ENCODE measurements at regions not wholly inside any gene's neighbourhood (a gene's known extent, or its start where the extent isn't known, plus 50 kb on each side); places are given as distances from the start of the nearest gene placed in this dataset.
A peak's percentile ranks its signal among the peaks of the same experiment; 100 is the strongest.

DNA sequence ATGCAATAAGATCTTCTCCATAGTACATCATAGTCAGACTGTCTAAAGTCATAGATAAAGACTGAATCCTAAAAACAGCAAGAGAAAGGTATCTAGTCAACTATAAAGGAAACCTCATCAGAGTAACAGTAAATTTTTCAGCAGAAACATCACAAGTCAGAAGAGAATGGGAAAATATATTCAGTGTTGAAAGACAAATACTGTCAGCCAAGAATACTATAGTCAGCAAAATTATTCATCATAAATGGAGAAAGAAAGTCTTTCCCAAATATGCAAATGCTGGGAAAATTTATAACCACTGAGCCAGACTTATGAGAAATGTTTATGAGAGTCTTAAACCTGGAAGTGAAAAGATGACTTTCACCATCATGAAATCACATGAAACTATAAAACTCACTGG, 136.7 kb downstream of the KDR start:
- DNase-seq = no peak

DNA sequence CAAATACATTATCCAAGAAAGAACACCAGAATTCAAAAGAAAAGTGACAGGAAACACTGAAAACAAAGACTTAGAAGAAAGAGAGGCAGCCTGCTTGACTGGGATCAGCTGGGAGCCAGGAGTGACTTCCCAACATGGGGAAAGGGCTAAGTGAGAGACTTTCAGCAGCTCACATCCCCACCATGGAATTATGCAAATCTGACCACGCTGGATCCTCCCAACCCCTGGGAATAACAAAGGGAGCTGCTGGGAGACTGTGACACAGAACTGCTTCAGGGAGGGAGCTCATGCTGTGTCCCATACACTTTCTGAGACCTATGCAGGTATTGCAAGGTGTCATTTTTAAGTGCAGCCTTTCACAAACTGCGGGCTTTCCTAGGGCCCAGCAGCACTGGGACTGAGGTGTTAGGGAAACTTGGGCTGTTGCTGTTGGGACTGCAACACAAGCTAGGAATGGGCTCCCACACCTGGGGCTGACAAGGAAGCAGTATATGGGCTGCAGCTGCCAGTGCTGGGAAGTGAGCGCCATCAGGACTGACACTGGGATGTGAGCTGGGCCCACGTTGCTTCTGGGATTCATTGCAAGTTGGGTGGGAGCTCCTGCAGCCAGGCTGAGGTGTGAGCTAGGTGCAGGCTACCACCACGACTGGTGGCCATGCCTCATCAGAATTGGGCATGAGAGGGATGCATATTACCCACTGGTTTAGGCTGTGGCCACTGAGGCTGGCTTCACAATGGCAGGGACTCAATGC, 139.1 kb downstream of the KDR start:
- DNase-seq = no peak

DNA sequence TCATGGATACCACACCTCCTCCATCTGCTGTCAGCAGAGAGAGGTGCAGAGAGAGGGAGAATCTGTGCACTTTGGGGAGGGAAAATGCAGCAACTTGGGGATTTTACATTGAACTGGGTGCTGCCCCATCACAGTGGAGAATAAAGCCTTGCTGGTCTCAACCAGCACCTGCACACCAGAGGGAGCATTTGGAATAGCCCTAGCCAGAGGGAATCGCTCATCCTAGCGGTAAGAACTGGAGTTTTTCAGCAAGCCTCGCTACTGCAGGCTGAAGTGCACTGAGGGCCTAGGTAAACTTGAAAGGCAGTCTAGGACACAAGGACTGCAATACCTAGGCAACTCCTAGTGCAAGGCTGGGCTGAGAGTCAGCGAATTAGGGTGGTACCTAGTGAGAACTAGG, 148.7 kb downstream of the KDR start:
- no peak for DNase-seq

DNA sequence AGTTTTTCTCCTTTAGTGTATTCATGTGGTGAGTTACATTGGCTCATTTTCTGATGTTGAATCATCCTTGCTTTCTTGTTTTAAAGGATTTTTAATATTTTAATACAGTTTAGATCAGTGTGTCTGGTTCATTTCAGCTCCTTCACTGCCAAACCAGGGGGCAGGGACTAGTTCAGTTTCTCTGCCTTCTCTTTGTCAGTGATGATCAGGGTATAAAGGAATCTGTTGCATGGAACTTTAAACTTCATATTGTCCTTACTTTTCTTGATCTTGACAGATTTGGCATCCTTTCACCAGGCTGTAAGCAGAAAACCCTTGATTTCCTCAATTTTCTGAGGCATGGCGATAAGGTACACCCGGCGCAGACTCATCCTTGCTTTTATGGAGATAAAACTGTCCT, 149.4 kb downstream of the KDR start:
- no peak for DNase-seq

DNA sequence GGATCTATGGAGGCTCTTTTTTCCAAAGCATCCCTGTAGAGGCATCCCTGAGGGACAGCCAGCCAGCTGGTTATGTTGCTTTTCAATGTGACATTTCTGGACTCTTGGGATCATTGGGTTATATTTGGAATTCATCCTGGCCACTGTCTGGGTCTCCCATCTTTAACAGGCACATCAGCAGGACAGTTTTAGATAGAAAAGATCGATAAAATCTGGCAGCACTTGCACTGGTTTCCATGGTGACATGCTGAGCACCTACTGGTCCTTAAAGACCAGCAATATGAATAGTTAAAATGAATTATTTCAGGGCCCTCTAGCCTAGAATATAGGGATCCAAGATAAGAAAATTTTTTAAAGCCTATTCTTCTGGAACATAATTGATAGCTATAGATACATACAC, 151.6 kb downstream of the KDR start:
- DNase-seq = no peak

DNA sequence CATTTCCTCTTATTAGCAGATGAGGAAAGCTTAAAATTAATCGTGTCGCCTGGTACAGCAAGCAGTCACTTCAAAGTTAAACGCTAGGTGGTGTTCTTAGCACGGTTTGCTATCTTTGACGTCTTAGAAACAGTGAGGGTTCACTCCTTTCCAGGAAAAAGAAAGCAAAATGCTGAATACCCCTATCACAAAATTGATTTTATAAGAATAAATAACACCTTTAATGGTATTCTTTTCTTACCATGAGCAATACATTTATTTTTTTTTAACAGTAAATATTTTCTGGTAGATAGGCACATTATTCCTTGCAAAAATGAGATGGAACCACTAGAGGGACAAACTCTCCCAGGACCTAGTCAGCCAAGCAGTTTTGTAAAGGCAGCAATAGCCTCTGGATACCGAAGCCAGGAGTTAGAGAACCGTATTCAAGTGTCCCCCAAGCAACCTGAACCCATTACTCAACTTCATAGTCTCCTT, 153.9 kb downstream of the KDR start:
- DNase-seq = peak; percentile 55

DNA sequence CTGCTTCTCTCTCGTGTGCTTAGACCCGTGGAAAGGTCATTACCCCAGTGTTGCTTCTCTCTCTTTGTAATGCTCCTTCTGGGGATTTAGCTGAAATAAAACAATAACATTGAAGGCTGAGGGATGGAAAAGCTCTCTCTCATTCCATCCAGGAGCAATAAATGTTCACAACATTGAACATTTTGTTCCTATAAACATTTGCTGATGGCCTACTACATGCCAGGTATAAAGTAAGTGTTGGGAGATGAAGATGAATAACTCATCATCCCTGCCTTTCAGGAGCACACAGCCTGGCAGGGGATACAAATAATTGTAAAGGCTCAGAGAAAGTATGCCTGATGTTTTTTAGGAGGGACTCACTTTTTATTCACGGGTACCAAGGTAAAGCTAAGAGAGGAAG, 158.1 kb downstream of the KDR start:
- no peak for DNase-seq

DNA sequence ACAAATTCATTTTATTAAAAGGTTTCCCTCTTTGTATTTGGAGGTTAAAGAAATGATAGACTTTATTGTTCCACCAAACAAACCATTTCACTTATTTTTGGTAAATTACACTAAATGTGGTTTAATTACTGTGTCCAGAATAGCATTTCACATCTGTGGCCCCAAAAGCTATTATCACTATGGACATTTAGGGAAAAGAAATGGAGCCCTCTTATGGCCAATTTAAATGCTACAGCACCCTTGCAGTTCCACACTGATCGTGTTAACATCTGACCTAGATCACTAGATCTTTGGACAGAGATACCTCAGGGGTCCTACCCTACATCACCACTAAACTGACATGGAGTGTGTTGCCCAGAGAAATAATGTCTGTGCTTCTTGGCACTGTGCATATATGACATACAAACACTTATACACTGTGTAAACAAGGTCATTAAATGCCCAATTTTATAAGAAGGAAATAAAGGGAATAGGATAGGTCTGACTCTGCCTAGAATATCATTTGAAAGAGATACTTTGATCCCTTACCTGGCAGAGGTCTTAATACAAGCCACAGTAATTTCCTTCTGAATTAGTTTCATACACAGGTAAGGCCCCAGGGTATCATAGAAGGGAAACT, 163.9 kb downstream of the KDR start:
- DNase-seq = peak; percentile 46

DNA sequence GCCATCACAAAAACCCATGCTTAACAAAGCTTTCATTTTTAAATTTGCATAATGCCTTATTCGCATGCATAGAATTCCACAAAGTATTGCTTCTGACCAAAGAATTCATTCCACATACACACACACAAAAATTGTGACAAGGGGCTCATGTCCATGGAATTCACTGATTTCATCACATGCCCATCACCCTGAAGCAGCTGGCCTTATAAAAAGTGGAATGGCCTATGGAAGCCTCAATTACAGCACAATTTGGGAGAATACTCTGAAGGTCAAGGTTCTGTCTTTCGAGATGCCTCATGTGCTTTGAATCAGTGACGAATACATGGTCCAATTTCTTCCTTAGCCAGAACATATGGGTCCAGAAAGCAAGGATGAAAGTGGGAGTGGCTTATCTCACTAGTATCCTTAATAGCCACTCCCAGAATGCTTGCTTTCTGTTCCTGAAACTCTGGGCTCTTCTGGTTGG, 165.7 kb downstream of the KDR start:
- DNase-seq = no peak

DNA sequence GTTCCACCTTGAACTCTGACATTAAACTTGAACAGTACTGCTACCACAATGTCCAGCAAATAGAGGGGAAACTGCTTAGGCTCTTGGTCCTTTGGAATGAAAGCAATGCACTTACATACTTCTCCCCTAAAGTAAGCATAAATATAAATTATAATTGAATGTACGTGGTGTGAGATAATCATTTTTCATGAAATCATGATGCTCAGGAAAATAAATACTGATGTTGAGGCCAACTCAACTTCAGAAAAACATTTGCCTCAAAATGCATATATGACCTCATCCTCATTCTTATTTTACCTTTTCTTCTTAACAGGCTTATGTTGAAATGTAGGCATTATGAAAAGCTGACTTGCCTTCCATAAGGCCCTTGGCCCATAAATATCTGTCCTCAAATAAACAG, 166.3 kb downstream of the KDR start:
- no peak for DNase-seq

DNA sequence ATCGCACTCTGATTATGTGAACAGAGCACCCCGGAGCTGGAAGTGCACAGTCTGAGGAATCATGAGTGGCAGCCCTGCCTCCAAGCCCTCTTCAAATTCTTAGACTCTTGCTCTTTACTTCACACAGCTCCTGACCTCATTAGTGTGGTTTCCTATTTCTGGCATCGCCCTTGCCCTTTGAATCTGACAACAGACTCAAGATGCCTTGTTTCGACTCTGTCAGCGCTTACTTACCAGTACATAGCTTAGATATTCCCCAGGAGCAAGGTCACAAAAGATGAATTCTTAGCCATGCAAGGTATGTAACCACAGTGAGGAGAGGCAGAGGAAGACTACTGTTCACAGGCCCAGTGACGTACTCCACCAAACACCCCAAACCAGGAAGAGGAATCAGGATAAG, 167.2 kb downstream of the KDR start:
- DNase-seq = no peak

DNA sequence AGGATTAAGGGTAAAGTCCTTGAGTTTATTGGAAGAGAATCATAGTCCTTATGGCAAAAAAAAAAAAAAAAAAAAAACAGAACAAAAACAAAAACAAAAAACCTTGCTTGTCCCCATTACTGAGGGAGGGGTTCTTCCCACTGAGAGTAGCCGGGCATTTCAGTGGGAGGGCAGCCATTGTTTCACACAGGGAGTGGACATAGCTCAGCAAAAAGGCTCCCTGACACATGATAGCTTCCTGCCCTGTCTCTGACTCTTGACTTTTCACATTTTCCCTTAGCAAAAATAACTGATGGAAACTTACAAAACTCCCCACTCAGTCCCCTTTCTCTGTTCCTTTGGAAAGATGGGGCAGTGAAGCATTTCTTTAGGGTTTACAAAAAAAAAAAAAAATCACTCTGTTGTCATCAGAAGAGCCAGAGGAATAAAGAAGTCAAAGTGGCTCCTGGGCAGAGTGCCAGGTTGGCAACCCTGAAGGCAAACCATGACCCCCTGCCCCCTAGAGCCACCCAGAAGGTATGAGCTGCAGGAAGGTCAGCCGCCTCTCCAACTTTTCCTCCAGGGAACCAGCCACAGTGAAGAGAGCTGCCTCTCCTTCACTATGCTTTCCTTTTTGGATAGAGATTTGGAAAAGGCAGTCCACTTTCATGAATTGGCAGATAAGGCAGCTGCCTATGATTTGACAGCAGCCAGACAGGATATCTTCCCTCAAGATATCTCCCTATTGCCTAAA, 170.6 kb downstream of the KDR start:
- DNase-seq = no peak

DNA sequence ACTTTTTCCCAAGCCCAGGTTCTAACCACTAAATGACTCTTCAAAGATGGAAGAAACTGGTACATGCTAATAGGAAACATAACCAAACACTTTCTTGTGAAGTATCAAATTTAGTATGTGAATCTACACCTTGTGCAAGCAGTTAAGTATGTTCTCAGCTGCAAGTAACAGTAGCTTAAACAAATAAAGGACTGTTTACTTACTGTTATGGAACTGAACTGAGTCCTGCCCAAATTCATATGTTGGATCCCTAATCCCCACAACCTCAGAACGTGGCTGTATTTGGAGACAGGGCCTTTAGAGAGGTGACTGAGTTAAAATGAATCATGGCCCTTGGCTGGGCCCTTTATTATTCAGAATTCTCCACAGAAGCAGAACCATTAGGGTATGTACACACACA, 178.7 kb downstream of the KDR start:
- DNase-seq = no peak

DNA sequence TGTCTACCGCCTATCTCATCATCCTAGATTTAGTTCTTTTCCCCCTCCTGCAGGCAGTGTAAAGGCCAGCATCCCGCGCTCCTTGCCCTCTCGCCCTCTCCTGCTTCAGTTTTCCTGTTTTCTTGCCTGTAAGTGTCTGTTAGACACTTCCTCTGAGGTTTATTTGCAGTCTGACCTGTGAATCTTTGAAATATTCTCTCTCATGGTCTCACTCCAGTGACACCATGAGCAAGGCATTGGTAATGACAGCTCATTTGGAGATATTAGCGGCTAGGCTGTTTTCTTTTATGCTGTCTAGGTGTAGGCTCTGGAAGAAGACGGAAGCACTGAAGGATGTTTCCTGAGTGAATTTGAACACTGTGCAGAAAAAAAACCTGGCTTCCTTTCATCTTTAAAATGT, 179.6 kb downstream of the KDR start:
- DNase-seq = no peak

DNA sequence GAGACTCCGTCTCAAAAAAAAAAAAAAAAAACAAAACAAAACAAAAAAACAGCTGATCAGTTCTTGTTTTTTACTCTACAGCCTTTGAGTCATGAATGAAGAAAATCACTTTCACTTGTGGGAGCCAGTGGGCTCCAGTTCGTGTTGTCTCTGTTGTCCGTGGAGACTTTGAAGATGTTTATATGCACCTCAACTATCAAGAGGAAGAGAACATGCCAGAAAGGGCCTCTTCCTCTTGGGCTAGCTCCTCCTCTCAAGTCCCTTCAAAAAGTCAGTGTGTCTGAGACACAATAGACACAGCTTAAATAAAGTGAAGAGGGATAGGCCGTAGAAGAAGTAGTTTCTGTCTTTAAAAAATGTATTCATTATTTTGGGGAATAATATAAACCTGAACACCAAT, 182.7 kb downstream of the KDR start:
- no peak for DNase-seq

DNA sequence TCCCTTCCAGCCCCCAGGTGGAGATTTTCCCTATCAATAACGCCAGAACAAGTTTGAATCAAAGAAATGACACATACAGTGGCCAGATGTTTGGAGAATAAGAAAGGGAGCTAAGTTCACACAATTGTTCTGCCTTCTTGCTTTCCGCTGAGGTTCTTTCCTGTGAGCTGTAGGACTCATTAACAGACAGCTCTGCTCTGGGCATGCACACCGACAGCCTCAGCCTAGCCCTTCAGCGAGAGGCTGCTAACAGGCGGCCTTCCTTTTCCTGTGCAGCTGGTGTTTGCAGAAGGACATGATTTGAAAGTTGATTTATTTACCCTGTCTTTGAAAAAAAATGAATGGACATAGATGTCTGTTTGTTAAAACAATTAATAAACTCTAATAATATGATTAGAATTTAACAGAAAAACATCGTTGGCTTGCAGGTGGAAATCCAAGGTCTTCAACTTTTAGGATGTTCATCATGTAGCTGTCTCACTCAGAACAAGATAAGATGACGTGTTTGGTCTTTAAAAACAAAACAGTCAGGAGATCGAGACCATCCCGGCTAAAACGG, 183.3 kb downstream of the KDR start:
- DNase-seq = peak; percentile 30

DNA sequence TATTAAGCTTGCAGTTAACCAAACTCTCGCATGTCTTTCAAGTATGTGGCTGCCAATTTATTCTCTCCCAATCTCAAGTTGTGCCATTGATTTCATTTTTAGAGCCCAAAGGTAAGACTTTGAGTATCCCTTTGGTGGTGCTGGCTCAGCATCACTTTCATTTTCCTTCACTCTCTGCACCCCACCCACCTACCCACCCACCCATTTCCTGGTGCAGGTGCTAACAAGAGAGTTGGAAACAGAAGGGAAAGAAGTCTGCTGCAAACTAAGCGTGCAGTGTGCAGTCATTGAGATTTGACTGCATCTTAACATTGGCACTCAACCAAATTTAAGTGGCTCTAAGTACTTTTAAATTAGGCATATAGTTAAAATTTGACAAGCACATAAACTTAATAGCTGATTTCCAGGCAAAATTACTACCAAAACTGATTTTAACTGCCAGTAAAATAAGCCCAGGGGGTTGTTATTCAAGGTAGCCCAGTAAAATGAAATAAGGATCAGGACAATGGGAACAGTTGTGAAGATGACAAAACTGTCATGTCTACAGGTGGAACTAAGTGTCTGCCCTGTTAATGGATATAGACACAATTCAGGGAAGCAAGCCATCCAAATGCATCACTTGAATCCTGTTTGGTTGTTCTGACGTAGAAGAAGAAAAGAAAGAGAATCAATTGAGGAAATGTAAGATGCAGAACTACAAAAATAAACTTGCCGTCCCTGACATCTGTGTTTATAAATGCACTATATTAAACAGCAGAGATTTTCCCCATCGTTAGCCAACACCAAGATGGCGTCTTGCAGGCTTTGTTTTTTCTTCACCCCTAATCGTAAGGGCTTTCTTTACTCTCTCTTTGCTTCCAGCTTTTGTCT, 184.2 kb downstream of the KDR start:
- DNase-seq = no peak

DNA sequence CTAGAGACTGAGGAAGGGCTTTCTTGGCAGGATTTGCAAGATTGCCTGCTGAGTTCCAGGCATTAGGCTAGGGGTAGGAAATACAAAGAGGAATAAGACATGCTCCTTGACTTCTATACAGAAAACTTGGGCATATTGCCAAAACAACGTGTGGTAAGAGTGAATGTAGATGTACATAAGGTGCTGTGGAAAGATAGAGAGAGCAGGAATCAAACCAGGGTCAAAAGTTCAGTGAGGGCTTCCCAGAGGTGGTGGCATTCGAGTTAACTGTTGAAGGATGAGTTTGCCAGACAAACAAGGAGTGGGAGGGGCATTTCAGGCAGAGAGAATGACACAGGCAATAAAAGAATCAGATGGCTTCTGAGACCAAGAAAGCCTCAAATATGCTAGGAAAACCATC, 187.9 kb downstream of the KDR start:
- DNase-seq = no peak

DNA sequence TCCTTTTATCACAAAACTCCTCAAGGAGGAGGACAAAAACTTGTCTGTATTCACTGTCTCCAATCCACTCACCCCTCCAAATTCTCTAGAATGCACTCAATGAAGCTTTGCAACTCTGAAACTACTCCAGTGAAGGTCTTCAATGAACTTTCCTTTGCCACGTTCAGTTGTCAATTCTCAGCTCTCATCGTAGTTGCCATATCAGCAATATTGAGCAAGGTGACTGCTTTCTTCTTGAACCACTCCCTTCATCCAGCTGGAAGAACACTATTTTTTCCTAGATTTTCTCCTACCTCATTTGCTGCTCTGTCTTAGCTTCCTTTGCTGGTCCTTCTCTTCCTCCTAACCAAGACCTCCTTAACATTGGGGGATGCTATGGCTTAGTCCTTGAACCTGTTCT, 191.8 kb downstream of the KDR start:
- DNase-seq = no peak

DNA sequence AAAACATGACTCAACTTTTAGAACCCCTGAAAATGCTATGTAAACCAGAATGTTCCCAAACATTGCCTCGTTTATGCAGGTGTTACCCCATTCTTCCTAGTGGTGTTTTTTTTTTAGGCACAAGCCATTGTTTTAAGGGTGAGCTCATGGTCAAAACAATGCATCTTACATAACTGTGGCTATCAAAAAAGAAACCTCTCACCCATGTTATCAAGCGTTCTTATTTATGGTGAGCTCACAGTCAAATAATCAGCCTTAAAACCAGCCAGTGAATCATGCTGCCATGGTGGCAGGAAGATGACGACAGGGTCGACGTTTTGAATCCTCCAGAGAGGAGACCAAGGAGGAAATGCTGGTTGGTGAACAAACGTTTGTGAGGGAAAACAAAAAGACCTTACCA, 195.2 kb downstream of the KDR start:
- DNase-seq = no peak

DNA sequence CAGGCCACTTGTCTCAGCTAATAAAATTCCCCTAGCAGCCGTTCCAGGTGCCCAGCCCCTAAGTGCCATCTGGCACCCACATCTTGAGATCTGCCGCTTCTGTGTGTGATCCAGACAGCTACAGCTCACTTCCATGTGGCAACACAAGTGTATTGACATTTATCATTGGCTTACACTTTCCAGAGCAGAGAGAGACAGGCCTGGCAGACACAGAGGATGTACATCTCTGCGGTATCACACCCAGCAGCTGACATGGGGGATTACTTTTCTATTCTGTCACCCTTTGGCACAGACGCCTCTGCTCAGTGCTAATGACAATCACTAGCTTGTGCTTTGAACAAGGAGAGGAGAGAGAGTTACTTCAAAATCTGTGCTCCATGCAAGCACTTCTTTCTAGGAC, 195.9 kb downstream of the KDR start:
- no peak for DNase-seq

DNA sequence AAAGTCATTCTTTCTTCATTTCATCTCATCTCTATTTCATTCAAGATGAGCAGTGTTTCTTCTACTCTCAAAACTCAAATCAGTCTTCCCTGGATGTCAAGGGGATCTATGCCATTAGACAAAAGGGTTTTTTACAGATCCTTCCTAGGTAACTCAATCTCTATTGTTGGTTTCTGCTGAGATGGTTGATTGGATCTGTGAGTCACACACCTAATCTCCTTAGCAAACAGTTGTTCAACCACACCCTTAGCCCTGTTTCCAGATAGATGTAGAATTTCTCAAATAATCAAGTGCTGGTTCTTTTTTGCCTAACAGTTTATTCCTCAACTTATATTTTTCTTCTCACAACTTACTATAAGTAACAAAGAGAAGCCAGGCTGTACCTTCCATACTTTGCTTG, 200.5 kb downstream of the KDR start:
- DNase-seq = no peak
